ENCODE measurements at regions not wholly inside any gene's neighbourhood (a gene's known extent, or its start where the extent isn't known, plus 50 kb on each side); places are given as distances from the start of the nearest gene placed in this dataset.

- TF ChIP-seq CTCF (IDR thresholded peaks at IDR 0.05) = no peak
- no peak for TF ChIP-seq POLR2A (IDR thresholded peaks at IDR 0.05)
These were observed 161.1 kb downstream of the NUP210 start for GRCh38 chr3:13258986-13259514.
